ENCODE measurements at regions not wholly inside any gene's neighbourhood (a gene's known extent, or its start where the extent isn't known, plus 50 kb on each side); places are given as distances from the start of the nearest gene placed in this dataset.

DNA sequence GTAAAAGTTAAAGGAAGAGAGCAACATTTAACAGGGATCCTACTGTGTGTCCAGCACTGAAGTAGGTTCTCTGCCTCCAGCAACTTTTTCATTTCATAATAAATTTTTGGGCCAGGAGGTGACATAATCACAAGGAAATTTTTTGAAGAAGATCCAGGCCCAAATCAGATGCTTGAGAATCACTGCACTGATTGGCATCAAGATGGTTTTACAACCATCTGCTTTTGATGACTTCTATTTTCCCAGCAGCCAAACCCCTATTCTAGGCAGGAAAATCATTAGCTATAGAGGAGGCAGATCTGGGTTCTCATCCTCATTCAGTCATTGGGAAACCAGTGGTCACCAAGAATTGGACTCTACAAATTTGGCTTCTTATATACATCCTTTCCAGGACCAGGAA lies 79.0 kb downstream of the ARL4A start:
- Mint-ChIP-seq H3K36me3 (ENCODE audit: low read depth) (no peaks in the 10 kb centered on the region), H3K27me3 (ENCODE audit: low read depth) (peaks cover 16% of the 10 kb centered on the region), H3K9me3 (no peaks in the 10 kb centered on the region), H3K4me3 (no peak overlapping the region), H3K27ac (no peak overlapping the region), H3K4me1 (ENCODE audit: low read depth) (no peaks in the 10 kb centered on the region)
- DNase-seq (ENCODE audit: low spot score) = no peak

DNA sequence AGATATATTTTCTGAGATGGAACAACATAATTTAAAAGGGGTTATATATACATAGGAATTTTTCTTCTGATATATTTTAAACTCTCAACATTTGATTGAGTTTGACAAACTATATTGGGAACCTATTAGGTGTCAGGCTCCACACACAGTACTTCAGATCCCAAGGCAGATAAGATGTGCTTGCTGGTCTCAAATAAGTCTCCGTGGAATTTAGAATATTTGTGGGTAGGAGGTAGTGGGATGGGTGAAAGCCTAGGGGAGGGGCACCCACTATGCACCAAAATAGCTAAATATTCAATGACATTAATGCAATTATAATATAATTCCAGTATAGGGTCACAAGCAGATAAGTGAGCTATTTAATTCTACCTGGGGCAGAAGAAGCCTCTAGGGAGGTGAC lies 81.5 kb downstream of the ARL4A start:
- no peak overlapping the region for H3K4me3 Mint-ChIP-seq
- H3K27ac Mint-ChIP-seq = no peak overlapping the region
- peaks cover 19% of the 10 kb centered on the region for H3K27me3 Mint-ChIP-seq (ENCODE audit: low read depth)
- H3K36me3 Mint-ChIP-seq (ENCODE audit: low read depth) = no peaks in the 10 kb centered on the region
- DNase-seq (ENCODE audit: low spot score) = no peak
- H3K4me1 Mint-ChIP-seq (ENCODE audit: low read depth) = no peaks in the 10 kb centered on the region
- H3K9me3 Mint-ChIP-seq = no peaks in the 10 kb centered on the region

DNA sequence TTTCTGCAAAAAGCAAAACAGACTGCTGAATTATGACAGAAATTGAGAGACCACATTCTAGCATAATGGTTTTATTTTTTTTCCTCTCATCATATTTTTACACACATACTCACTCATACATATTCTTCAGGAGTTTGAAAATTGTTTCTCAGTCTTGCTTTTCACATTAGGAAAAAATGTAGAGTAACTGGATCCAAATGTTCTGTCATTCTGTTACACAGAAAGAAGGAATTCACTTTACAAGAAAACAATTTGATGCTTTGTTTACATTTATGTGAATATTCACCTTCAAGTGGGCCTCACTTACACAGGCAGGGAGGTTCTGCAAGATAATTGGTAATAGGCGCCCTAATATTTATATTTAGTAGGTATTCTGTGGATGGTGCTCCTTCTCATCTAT lies 82.0 kb downstream of the ARL4A start:
- Mint-ChIP-seq H3K36me3 (ENCODE audit: low read depth) (no peaks in the 10 kb centered on the region), H3K27ac (no peak overlapping the region), H3K4me3 (no peak overlapping the region), H3K9me3 (no peaks in the 10 kb centered on the region), H3K27me3 (ENCODE audit: low read depth) (peaks cover 21% of the 10 kb centered on the region), H3K4me1 (ENCODE audit: low read depth) (no peaks in the 10 kb centered on the region)
- no peak for DNase-seq (ENCODE audit: low spot score)

DNA sequence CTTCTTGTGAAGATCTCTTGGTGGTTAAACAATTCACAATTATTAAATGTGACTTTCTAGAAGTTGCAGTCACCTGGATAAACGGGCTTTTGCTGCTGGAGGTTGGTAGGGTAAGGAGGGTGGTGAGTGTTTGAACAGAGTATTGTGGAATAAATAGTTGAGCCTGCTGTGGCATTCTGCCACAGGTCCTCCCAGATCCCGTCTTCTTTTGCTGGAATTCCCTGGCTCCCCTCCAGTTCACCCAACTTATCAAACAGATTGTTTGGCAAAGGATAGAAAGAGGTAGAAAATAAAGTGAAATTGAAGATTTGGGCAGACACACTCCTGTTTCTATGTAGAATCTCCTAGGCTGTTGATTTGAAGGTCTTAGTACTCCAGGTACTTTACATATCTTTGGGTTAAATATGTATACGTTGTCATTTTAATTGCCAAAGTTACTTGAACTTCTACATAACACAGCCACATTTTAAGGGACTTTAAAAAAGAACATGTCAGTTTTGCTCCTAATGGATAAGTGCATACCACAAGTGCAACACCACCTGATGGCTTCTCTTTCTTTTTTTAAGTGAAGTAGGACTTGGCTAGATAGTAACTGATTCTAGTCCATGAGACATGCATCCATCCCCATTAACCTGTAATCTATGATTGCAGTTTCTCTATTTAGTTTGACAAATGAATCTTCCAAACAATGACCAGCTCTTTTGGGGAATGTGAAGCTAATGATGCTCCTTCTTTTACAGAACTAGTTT lies 83.0 kb downstream of the ARL4A start:
- no peak for DNase-seq (ENCODE audit: low spot score)
- peaks cover 18% of the 10 kb centered on the region for H3K27me3 Mint-ChIP-seq (ENCODE audit: low read depth)
- no peaks in the 10 kb centered on the region for H3K9me3 Mint-ChIP-seq
- H3K36me3 Mint-ChIP-seq (ENCODE audit: low read depth) = no peaks in the 10 kb centered on the region
- H3K4me3 Mint-ChIP-seq = no peak overlapping the region
- H3K4me1 Mint-ChIP-seq (ENCODE audit: low read depth) = no peaks in the 10 kb centered on the region
- H3K27ac Mint-ChIP-seq = no peak overlapping the region

DNA sequence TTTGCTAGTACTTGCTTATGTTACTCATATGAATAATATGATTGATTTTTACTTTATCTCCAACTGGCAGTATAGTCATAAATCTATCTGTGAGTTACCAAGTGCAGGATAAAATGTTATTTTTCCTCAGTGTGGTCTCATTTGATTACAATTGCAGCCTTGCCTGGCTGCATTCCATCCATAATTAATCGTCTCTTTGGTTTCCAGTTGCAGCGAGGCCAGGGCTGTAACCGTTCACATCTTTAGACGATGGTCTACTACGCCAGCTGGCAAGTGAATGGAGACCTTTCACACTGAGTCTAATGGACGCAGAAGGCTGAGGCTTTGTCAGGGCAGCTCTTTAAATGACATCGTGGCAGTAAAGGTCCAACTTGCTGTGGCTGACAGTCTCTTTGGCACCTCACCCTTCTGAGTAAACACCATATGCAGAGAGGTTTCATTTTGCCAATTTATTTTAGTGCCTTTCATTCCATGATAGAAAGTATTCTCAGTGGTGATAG lies 84.0 kb downstream of the ARL4A start:
- no peaks in the 10 kb centered on the region for H3K4me1 Mint-ChIP-seq (ENCODE audit: low read depth)
- no peak overlapping the region for H3K27ac Mint-ChIP-seq
- no peaks in the 10 kb centered on the region for H3K36me3 Mint-ChIP-seq (ENCODE audit: low read depth)
- H3K9me3 Mint-ChIP-seq = no peaks in the 10 kb centered on the region
- no peak for DNase-seq (ENCODE audit: low spot score)
- no peak overlapping the region for H3K4me3 Mint-ChIP-seq
- peaks cover 18% of the 10 kb centered on the region for H3K27me3 Mint-ChIP-seq (ENCODE audit: low read depth)

DNA sequence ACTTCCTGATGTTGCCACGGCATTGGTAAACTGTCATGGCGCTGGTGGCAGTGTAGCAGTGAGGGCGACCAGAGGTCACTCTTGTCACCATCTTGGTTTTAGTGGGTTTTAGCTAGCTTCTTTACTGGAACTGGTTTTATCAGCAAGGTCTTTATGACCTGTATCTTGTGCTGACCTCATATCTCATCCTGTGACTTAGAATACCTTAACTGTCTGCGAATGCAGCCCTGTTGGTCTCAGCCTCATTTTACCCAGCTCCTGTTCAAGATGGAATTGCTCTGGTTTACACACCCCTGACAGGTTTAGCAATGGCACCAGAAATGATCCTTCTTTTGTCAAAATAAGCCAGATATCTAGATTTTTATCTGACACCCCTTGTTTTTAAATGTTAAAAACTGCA lies 85.3 kb downstream of the ARL4A start:
- H3K27ac Mint-ChIP-seq = no peak overlapping the region
- no peaks in the 10 kb centered on the region for H3K36me3 Mint-ChIP-seq (ENCODE audit: low read depth)
- H3K27me3 Mint-ChIP-seq (ENCODE audit: low read depth) = peaks cover 17% of the 10 kb centered on the region
- no peaks in the 10 kb centered on the region for H3K4me1 Mint-ChIP-seq (ENCODE audit: low read depth)
- no peak for DNase-seq (ENCODE audit: low spot score)
- no peaks in the 10 kb centered on the region for H3K9me3 Mint-ChIP-seq
- no peak overlapping the region for H3K4me3 Mint-ChIP-seq

DNA sequence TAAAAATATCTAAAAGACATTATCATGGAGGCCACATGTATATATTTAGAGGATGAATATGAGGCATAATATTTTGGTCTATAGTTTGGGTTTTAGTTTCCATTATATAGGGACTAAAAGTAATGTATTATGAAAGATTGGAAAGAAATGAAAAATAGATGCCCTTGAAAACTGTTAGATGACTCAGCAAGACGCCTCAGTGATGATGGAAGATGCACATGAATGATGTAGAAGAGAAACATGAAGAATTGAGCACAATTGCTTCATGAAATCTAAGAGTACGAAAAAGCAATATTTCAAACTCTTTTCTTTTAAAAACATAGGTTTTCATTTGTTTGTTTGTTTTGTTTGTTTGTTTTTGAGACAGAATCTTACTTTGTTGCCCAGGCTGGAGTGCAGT lies 89.8 kb downstream of the ARL4A start:
- no peak for DNase-seq (ENCODE audit: low spot score)
- Mint-ChIP-seq H3K4me3 (no peak overlapping the region), H3K9me3 (no peaks in the 10 kb centered on the region), H3K27me3 (ENCODE audit: low read depth) (peaks cover 10% of the 10 kb centered on the region), H3K27ac (no peak overlapping the region), H3K36me3 (ENCODE audit: low read depth) (no peaks in the 10 kb centered on the region), H3K4me1 (ENCODE audit: low read depth) (no peaks in the 10 kb centered on the region)

DNA sequence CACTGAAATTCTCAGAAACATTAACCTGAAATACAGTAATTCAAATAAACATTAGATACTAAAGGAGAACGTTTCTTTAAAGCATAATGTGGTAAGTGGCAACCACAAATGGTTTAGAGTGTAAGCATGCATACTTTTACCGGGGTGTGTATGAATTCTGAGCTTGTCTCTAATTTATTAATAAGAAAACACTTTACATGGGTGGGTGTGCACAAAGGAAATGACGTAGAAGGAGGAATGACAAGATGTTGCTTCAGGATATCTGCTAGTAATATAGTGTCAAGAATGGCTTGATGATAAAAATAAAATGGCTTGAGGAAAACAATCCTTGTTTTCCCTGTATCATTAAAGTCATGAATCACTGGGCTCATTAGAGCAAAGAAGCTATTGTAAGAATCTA lies 92.5 kb downstream of the ARL4A start:
- H3K4me1 Mint-ChIP-seq (ENCODE audit: low read depth) = no peaks in the 10 kb centered on the region
- H3K27me3 Mint-ChIP-seq (ENCODE audit: low read depth) = peaks cover 5% of the 10 kb centered on the region
- H3K27ac Mint-ChIP-seq = no peak overlapping the region
- DNase-seq (ENCODE audit: low spot score) = no peak
- no peaks in the 10 kb centered on the region for H3K9me3 Mint-ChIP-seq
- H3K4me3 Mint-ChIP-seq = no peak overlapping the region
- H3K36me3 Mint-ChIP-seq (ENCODE audit: low read depth) = no peaks in the 10 kb centered on the region

DNA sequence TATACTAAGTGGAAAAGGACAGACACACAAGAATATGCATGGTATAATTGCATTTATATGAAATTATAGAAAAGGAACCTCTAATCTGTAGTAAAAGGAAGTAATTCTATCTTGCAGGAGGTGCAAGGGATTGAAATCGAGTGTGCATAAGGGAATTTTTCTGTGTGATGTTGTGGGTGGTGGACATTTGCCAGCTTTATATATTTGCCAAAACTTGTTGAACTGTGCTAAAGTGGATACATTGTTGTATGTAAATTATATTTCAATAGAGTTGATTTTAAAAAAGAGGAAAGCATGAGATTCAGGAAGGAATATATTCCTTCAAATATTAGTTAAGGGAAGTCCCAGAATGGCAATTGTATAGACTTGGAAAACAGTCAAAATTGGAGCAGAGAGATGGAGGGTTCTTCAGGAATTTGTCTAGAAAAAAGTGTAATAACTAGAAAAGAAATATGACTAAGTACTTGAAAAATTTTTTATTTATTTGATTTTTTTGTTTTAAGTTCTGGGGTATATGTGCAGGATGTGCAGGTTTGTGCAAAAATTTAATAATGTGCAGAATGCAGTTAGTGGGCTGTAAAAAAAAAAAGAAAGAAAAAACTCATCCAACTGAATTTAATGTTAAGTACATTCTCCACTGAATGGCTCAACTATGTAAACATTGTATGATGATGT lies 96.1 kb downstream of the ARL4A start:
- no peak overlapping the region for H3K4me3 Mint-ChIP-seq
- DNase-seq (ENCODE audit: low spot score) = no peak
- peaks cover under 1% of the 10 kb centered on the region for H3K4me1 Mint-ChIP-seq (ENCODE audit: low read depth)
- no peaks in the 10 kb centered on the region for H3K9me3 Mint-ChIP-seq
- H3K27me3 Mint-ChIP-seq (ENCODE audit: low read depth) = peaks cover 5% of the 10 kb centered on the region
- no peak overlapping the region for H3K27ac Mint-ChIP-seq
- no peaks in the 10 kb centered on the region for H3K36me3 Mint-ChIP-seq (ENCODE audit: low read depth)

DNA sequence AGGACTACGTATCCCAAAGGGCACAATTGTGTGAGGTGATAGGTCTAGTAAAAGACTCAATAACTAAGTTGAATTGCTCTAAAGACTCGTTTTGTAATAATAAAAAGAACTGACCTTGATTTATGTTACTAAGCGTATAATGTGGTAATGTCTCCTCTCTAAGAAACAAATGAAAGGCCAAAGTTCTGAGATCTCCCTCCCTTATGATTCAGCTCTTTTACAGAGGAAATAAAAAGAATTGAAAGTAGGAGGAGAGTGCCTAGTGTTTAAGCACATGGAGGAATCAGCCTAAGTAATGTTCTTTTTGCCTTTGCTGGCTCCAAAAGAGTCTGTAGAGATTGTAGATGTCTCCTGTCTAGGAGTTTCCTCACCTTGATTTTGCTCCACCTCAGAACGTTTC lies 98.0 kb downstream of the ARL4A start:
- no peaks in the 10 kb centered on the region for H3K27me3 Mint-ChIP-seq (ENCODE audit: low read depth)
- peaks cover 3% of the 10 kb centered on the region for H3K4me1 Mint-ChIP-seq (ENCODE audit: low read depth)
- no peaks in the 10 kb centered on the region for H3K36me3 Mint-ChIP-seq (ENCODE audit: low read depth)
- no peak overlapping the region for H3K27ac Mint-ChIP-seq
- H3K4me3 Mint-ChIP-seq = no peak overlapping the region
- DNase-seq (ENCODE audit: low spot score) = no peak
- H3K9me3 Mint-ChIP-seq = no peaks in the 10 kb centered on the region

DNA sequence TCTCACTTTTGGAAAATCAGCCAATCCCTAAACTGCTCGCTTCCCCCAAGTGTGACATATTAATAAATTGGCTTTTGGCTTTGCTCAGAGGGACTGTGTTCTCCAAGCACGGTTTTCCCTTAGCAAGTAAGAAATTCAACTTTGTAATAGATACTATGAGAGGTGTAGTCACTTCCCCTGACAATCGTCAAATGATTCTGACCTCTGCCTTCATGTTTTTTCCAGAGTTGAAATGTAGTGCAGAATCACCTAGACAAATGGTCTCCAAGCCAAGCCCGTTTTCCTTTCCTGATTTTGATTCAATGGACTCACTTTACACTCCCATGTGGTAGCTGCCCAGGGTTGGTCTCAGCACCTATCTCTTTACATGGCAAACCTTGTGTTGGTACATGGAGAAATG lies 99.1 kb downstream of the ARL4A start:
- DNase-seq (ENCODE audit: low spot score) = no peak
- no peaks in the 10 kb centered on the region for H3K36me3 Mint-ChIP-seq (ENCODE audit: low read depth)

DNA sequence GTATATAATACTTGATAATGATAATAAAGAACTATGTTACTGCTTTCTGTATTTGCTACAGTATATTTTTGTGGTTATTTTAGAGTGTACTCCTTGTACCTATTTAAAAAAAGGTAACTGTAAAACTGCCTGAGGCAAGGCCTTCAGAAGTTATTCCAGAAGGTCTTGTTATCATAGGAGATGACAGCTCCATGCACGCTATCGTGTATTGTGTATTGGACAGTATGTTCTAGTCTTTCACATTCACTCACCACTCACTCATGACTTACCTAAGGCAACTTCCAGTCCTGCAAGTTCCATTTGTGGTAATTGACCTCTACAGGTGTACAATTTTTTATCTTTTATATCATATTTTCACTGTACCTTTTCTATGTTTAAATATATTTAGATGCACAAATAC lies 100.7 kb downstream of the ARL4A start:
- Mint-ChIP-seq H3K27ac (no peak overlapping the region), H3K27me3 (ENCODE audit: low read depth) (no peaks in the 10 kb centered on the region), H3K36me3 (ENCODE audit: low read depth) (no peaks in the 10 kb centered on the region), H3K4me1 (ENCODE audit: low read depth) (peaks cover 3% of the 10 kb centered on the region), H3K4me3 (no peak overlapping the region), H3K9me3 (no peaks in the 10 kb centered on the region)
- no peak for DNase-seq (ENCODE audit: low spot score)

More for the DNA sequence above, 99.1 kb downstream of the ARL4A start:
- Mint-ChIP-seq H3K9me3 (no peaks in the 10 kb centered on the region), H3K27me3 (ENCODE audit: low read depth) (no peaks in the 10 kb centered on the region), H3K4me1 (ENCODE audit: low read depth) (peaks cover 3% of the 10 kb centered on the region), H3K4me3 (no peak overlapping the region), H3K27ac (no peak overlapping the region)

DNA sequence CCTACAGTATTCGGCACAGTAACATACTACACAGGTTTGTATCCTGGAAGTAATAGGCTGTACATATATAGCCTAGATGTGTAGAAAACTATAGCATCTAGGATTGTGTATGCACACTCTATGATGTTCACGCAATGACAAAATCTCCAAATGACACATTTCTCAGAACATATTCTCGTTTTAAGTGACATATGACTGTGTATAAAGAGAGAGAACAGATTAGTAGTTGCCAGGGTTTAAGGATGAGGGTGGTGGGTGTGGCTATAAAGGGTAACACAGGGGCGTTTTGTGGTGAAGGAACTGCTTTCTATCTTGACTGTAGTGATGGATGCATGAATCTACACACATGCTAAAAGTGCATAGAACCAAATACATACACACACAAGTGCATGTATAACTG lies 101.2 kb downstream of the ARL4A start:
- peak; percentile 5 for DNase-seq (ENCODE audit: low spot score)
- no peak overlapping the region for H3K27ac Mint-ChIP-seq
- no peak overlapping the region for H3K4me3 Mint-ChIP-seq
- H3K9me3 Mint-ChIP-seq = no peaks in the 10 kb centered on the region
- H3K36me3 Mint-ChIP-seq (ENCODE audit: low read depth) = no peaks in the 10 kb centered on the region
- H3K4me1 Mint-ChIP-seq (ENCODE audit: low read depth) = peaks cover 3% of the 10 kb centered on the region
- H3K27me3 Mint-ChIP-seq (ENCODE audit: low read depth) = no peaks in the 10 kb centered on the region

DNA sequence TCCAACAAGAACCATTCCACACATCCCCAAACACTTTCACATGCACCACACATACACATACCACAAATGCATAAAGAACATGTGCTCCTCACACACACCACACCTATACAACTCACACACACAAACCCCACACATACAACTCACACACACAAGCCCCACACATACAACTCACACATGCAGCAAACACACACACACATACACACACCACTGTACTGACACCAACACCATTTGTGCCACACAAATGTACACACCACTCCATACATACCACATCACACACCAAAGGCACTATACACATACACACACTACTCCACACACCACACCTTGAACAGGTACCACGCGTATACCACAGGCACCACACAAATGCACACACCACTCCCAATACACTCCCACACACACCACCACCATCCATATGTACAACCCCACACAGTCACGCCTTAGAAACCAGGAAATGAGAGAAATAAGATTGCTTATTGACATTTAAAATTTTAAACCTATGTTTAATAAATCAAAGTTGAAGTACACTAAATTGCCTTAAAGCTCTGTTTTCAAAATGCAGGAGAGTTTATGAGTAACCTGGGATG lies 107.4 kb downstream of the ARL4A start:
- Mint-ChIP-seq H3K9me3 (no peaks in the 10 kb centered on the region), H3K4me1 (ENCODE audit: low read depth) (peaks cover 13% of the 10 kb centered on the region), H3K36me3 (ENCODE audit: low read depth) (no peaks in the 10 kb centered on the region), H3K4me3 (no peak overlapping the region), H3K27me3 (ENCODE audit: low read depth) (peaks cover 4% of the 10 kb centered on the region), H3K27ac (no peak overlapping the region)
- no peak for DNase-seq (ENCODE audit: low spot score)
